22Rv1 (cell line): ENCODE measurements at regions not wholly inside any gene's neighbourhood (a gene's known extent, or its start where the extent isn't known, plus 50 kb on each side); places are given as distances from the start of the nearest gene placed in this dataset.
"Not testable (repeated sequence)": the region's sequence is repeated elsewhere in the genome, so short reads cannot be mapped to it uniquely, and the experiment has no call there.

ENCODE experiments used
- H3K27ac ChIP-seq: fragments of 450-650 bp; 2 replicates; pipeline ENCODE4 v1.5.1; 2017
- CTCF ChIP-seq: fragments of 450-650 bp; IDR thresholded peaks from 2 replicates; pipeline ENCODE4 v1.5.1; 2017; ENCODE audit warnings: mild to moderate bottlenecking
- ZFX ChIP-seq: fragments of 450-650 bp; IDR thresholded peaks from 2 replicates; pipeline ENCODE4 v1.6.1; 2017; ENCODE audit warnings: antibody characterized with exemption, borderline replicate concordance

- TF ChIP-seq CTCF (no peak), ZFX (no peak)
- no peak overlapping the region for H3K27ac ChIP-seq
These were observed 183.5 kb upstream of the ANXA10 start for GRCh38 chr4:167908816-167909215.

DNA sequence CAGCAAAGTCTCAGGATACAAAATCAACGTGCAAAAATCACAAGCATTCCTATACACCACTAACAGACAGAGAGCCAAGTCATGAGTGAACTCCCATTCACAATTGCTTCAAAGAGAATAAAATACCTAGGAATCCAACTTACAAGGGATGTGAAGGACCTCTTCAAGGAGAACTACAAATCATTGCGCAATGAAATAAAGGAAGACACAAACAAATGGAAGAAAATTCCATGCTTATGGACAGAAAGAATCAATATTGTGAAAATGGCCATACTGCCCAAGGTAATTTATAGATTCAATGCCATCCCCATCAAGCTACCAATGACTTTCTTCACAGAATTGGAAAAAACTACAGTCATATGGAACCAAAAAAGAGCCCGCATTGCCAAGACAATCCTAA is 179.8 kb upstream of the ANXA10 start:
- not testable (repeated sequence) for H3K27ac ChIP-seq

GRCh38 chr4:167918077-167918476 is 174.3 kb upstream of the ANXA10 start:
- H3K27ac ChIP-seq: no peak overlapping the region
- TF ChIP-seq ZFX (no peak), CTCF (no peak)

DNA sequence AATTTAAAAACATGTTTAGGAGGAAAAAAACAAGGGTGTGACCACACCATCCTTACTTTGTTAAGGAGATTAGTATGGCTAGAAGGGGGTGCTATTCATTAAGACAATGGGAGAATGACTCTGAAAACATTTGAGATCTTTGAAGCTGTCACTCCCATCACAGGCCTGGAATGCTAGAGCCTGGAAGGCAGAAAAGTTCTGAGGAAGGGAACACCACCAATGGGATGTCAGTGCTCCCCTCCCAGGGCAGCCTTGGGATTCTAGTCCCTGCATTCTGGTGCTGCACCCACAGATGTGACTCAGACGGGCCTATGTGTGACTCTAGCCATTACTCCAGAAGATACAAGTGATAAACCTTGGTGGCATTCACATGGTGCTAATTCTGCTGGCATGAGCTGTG is 162.2 kb upstream of the ANXA10 start:
- TF ChIP-seq CTCF: no peak
- no peak for TF ChIP-seq ZFX
- H3K27ac ChIP-seq: no peak overlapping the region

DNA sequence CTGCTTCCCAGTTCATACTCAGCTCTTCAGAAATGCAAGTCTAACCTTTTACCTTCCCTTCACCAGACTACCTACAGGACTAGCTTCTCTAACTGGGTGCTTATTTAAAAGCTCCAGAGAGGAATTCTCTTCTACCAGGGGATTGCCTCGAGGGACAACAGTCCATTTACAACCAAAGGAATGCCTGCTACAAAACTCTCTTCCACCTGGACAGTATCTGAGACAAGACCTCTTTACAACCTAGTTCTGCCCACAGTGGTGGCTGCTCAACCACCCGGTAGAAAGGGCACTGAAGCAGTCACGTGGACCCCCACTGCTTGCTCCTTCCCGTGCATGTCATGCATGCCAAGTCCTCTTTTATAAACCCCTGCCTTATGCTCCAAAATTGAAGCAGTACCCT is 158.1 kb upstream of the ANXA10 start:
- no peak overlapping the region for H3K27ac ChIP-seq
- TF ChIP-seq ZFX (no peak), CTCF (no peak)

GRCh38 chr4:167939863-167940616 is 152.3 kb upstream of the ANXA10 start:
- no peak overlapping the region for H3K27ac ChIP-seq
- TF ChIP-seq CTCF: no peak
- no peak for TF ChIP-seq ZFX

GRCh38 chr4:167943872-167944505 is 148.3 kb upstream of the ANXA10 start:
- H3K27ac ChIP-seq: no peak overlapping the region
- TF ChIP-seq CTCF: no peak
- no peak for TF ChIP-seq ZFX

DNA sequence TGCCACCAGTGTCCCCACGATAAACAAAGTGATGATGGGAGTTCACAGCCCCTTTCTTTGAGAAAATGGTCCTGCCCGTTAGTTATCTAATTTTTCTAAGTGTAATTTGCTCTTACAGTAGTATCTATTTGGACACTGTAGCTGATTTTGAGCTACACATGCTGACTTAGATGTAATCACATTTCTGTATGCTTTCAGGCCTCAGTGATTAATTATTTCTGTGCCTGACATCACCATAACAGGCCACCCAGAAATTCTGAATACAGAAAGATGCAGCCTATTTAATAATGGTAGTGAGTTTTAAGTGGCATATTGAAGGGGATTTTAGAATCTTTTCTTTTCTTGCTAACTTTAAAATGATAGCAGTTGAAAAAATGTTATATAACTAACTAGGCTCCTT is 147.6 kb upstream of the ANXA10 start:
- TF ChIP-seq ZFX: no peak
- no peak overlapping the region for H3K27ac ChIP-seq
